CD4-positive, alpha-beta T cell treated with Interleukin-2 at 100 ng/mL for 4 hours (primary cell): ENCODE measurements at regions not wholly inside any gene's neighbourhood (a gene's known extent, or its start where the extent isn't known, plus 50 kb on each side); places are given as distances from the start of the nearest gene placed in this dataset.
"Not testable (repeated sequence)": the region's sequence is repeated elsewhere in the genome, so short reads cannot be mapped to it uniquely, and the experiment has no call there.

ENCODE experiments used
- DNase-seq: peaks from one replicate; pipeline ENCODE4 v3.0.0-alpha.2; 2020; ENCODE audit warnings: low spot score

DNA sequence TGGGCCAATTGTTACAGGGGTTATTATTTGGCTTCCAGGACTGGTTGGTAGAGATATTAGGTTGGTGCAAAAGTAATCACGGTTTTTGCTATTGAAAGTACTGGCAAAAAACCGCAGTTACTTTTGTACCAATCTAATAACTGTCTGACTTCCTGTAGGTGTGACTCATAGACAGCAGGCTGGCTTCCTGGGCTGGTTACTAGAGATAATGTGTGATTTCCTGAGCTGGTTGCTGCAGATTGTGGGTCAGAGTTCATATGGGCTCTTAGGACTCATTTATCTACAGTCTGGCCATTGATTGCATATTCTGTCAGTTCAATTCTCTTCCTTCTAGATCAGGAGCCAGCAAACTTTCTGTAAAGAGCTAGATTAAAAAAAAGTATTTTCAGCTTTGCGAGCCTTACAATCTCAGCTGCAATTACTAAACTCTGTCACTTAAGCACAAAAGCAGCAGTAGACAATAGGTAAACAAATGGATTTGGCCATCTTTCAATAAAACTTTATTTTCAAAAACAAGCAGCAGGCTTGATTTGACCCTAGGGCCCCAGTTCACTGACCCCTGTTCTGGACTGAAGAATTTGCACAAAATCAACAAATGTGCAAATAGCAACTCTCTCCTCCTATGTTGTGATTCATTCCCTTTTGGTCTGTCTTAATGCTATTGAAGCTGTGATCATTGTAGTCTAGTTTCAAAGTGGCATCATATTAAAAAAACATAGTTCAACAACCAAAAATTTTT is 50.8 kb upstream of the BOD1L1 start:
- no peak for DNase-seq

DNA sequence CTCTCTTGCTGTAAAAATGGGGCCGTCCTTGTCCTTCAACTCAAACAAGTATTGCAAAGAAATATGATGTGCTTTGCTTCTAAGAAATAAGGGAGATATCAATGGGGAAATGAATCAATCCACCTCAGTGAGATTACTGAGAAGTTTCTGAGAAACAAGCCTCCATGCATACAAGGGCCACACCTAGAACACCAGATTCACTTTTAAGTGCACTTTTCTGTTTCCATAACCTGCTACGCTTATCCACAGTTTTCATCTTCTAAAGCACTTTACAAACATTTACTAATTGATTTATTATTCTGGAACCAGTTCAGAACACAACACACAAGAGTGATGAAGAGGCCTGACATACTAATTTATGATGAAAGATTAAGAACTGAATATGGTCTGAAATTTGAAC is 54.0 kb upstream of the BOD1L1 start:
- no peak for DNase-seq

GRCh38 chr4:13694256-13694655 is 66.7 kb upstream of the BOD1L1 start:
- DNase-seq: no peak

DNA sequence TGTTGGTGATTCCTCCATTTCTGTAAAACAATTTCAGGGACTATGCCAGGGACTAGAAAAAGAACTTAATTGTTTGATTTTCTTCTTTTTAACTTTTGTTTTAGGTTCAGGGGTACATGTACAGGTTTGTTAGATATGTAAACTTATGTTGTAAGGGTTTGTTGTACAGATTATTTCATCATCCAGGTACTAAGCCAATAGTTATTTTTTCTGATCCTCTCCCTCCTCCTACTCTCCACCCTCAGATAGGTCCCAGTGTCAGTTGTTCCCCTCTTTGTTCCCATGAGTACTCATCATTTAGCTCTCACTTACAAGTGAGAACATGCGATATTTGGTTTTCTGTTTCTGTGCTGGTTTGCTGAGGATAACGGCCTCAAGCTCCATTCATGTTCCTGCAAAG is 70.8 kb upstream of the BOD1L1 start:
- DNase-seq: no peak

DNA sequence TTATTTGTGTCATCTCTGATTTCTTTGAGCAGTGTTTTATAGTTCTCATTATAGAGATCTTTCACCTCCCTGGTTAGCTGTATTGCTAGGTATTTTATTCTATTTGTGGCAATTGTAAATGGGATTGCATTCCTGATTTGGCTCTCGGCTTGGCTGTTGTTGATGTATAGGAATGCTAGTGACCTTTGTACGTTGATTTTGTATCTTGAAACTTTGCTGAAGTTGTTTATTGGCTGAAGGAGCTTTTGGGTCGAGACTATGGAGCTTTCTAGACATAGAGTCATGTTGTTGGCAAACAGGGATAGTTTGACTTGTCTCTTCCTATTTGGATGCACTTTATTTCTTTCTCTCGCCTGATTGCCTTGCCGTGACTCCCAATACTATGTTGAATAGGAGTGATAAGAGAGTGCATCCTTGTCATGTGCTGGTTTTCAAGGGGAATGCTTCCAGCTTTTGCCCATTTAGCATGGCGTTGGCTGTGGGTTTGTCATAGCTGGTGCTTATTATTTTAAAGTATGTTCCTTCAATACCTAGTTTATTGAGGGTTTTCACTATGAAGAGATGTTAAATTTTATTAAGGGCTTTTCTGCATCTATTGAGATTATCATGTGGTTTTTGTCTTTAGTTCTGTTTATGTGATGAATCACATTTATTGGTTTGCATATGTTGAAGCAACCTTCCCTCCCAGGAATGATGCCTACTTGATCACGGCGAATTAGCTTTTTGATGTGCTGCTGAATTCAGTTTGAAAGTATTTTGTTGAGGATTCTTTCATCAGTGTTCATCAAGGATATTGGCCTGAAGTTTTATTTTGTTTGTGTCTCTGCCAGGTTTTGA is 72.7 kb upstream of the BOD1L1 start:
- DNase-seq: no peak

DNA sequence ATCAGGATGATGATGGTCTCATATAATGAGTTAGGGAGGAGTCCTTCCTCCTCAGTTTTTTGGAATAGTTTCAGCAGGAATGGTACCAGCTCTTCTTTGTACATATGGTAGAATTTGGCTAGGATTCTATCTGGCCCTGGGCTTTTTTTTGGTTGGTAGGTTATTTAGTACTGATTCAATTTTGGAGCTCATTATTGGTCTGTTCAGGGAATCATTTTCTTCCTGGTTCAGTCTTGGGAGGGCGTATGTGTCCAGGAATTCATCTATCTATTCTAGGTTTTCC is 73.3 kb upstream of the BOD1L1 start:
- DNase-seq: not testable (repeated sequence)

GRCh38 chr4:13701937-13702446 is 74.5 kb upstream of the BOD1L1 start:
- DNase-seq: no peak

- no peak for DNase-seq
Observed at GRCh38 chr4:13703096-13703495, 75.6 kb upstream of the BOD1L1 start.

GRCh38 chr4:13704035-13704434 is 76.5 kb upstream of the BOD1L1 start:
- DNase-seq: no peak

DNA sequence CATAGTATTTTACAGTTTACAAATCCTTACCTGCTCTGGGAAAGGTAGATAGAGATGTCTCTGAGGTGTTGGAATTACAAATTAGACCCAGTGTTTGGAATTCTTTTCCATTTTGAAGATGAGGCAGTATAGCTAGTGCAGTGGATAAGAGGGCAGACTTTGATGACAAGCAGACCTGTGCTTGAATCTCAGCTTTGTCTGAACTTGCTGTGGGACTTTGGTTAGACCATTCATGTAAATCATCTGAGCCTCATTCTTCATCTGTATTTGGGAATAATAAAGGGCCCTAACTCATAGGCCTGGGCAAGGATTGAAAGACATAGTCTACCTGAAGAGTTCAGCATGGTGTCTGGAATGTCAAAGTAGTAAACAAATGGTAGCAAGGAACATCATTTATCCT is 77.2 kb upstream of the BOD1L1 start:
- DNase-seq: no peak

DNA sequence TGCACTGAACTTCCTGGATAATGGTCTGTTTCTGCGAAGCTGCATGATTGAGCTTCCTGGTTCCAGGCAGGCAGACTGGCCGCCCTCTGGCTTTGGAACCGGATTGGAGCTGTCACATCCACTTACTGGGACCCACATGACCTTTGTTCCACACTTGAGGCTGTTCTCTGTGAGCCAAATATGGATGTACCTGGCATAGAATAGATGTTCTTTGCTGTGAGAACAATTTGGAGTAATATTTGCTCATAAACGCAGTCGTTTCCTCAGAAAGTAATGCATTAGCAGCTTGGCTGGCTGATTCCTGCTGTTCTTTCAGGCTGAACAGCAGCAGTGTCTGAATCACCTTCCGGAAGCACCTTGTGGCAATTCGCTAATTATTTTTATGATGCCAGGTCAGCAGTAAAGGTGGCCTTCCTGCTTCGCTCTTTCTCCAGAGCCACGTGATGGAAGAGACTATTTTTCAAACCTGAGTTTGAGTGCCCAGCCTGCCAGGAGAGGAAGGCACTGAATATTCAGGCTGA is 78.1 kb upstream of the BOD1L1 start:
- no peak for DNase-seq

- no peak for DNase-seq
Observed at GRCh38 chr4:13706120-13706519, 78.6 kb upstream of the BOD1L1 start.

DNA sequence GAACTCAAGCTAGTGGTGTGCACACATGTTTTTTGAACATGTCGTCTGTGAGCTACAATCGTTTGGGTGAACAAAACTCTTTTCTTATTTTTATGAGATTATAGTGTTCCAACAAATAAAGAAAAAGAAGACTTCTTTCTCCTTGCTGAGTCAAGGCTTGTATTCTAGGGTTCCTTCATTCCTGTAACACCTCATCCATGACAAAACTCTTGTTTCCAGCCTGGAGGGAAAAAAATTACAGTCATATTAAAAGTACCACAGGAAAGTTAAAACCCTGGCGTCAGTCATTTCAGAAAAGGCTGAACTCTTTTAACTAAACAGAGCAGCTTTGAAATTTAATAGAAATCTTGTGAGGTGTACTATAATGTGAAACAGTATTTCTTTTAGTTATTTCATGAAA is 79.2 kb upstream of the BOD1L1 start:
- DNase-seq: no peak

GRCh38 chr4:13710246-13710885 is 82.8 kb upstream of the BOD1L1 start:
- DNase-seq: no peak

DNA sequence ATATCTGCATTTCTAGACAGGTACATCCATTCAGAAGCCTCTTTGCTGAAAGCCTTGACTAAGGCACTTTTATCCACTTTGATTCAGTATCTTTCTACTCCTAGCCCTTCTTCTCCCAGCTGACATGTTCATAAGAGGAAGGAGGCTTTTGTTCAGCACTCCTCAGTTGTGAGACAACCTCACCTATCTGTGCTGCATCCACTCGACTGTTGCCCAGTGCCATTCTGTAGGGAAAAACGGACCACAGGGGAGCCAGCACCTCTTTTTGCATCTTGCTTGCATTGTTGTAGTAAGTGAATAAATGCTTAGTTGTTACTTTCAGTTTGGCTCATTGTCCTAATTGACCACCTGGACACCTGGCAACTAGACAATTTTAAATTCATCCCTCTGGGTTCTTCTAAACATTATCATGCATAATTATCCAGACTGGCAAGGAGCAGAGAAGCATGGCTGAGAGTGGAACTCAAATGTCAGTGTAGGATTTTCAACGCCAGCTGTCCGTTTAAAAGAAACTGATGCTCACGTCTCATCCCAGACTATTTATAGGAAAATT is 83.8 kb upstream of the BOD1L1 start:
- no peak for DNase-seq

DNA sequence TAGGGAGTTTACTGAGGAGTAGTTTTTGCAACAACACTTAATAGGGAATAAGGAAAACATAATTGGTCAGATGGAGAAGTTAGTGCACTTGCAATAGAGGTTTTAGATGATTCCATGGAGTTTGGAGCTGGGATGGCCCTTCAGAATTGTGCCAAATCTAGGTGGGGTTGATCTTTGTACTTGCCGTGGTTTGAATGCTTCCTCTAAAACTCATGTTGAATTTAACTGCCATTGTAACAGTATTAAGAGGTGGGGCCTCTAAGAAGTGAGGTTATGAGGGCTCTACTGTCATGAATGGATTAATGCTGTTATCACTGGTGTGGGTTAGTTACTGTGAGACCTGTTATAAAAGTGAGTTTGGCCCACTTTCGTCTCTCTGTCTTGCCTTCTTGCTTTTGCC is 94.4 kb upstream of the BOD1L1 start:
- no peak for DNase-seq

DNA sequence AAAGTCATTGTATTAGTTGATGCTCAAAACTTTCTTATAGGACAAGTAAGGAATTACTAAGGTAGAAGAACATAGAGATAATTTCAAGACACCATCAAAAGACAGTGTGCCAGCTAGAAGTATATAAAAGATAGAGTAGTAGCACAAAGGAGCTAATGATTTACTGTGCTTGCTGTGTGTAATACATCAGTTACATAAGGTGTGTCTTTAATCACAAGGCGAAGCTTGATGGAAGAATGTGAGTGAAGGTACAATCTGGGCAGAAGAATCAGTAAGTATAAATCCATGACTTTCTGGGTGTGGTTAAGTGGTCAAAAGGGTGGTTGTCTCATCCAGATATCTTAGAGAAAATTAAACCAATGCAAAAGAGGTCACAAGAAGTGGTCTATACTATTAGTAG is 95.1 kb upstream of the BOD1L1 start:
- no peak for DNase-seq

GRCh38 chr4:13728761-13729160 is 101.2 kb upstream of the BOD1L1 start:
- DNase-seq: no peak

- no peak for DNase-seq
Observed at GRCh38 chr4:13731019-13731418, 103.5 kb upstream of the BOD1L1 start.

DNA sequence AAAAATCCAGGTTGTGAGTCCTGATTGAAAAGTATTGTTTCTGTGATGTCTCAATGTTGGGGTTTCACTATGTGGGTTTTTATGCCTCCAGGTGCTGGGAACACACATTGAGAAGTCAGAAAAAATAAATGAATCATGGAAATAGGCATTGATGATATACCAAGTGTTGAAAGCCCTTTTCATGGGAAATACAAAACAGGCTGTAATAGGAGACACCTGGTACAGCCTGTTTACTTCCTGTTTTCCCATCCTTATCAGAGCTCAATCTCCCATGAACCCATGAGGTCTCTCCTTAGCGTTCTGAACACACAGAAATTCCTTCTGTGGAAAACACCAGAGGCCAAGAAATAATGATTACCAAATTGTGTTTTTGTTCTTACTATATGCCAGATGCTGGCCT is 106.3 kb upstream of the BOD1L1 start:
- no peak for DNase-seq

DNA sequence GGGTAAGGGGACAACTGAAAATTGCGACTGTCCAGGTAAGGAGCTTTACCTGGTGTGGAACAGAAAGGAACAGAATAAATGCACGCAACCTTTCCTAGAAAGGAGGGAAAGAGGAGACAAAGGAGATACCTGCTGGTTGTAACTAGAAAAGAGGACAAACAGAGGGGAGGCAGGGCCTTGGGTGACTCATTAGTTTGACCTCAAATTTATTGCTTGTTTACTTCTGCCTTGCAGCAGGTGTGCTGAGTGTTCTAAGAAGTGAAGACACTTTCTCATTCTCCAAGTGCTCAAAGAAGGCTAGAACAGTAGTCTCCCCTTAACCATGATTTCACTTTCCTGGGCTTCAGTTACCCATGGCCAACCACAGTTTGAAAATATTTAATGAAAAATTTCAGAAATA is 123.1 kb upstream of the BOD1L1 start:
- no peak for DNase-seq

- DNase-seq: not testable (repeated sequence)
Observed at GRCh38 chr4:13761581-13761980, 134.1 kb upstream of the BOD1L1 start.

GRCh38 chr4:13762130-13762529 is 134.6 kb upstream of the BOD1L1 start:
- no peak for DNase-seq
